ENCODE measurements at regions not wholly inside any gene's neighbourhood (a gene's known extent, or its start where the extent isn't known, plus 50 kb on each side); places are given as distances from the start of the nearest gene placed in this dataset.

- no peak for TF ChIP-seq POLR2A (IDR thresholded peaks at IDR 0.05)
- TF ChIP-seq, protein P1, sequence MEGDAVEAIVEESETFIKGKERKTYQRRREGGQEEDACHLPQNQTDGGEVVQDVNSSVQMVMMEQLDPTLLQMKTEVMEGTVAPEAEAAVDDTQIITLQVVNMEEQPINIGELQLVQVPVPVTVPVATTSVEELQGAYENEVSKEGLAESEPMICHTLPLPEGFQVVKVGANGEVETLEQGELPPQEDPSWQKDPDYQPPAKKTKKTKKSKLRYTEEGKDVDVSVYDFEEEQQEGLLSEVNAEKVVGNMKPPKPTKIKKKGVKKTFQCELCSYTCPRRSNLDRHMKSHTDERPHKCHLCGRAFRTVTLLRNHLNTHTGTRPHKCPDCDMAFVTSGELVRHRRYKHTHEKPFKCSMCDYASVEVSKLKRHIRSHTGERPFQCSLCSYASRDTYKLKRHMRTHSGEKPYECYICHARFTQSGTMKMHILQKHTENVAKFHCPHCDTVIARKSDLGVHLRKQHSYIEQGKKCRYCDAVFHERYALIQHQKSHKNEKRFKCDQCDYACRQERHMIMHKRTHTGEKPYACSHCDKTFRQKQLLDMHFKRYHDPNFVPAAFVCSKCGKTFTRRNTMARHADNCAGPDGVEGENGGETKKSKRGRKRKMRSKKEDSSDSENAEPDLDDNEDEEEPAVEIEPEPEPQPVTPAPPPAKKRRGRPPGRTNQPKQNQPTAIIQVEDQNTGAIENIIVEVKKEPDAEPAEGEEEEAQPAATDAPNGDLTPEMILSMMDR (IDR thresholded peaks at IDR 0.05 in 4 of 5, conservative IDR thresholded peaks at IDR 0.05 in 1 of 5) = no peak
- Histone ChIP-seq H3K36me3 (no peaks in the 10 kb centered on the region), H3K9me3 (no peaks in the 10 kb centered on the region), H3K4me1 (no peaks in the 10 kb centered on the region), H3K27me3 (no peaks in the 10 kb centered on the region), H3K4me3 (no peak overlapping the region), H3K27ac (no peak overlapping the region)
- intact Hi-C loops (cut with DNase I; ENCODE audit: low total_unique reads) = no loop called here
- no peak for ATAC-seq
- in situ Hi-C loops (cut with MboI; ENCODE audit: low sequenced_read_pairs in 4 of 4) = no loop called here
- DNase-seq = no peak
Measured at GRCh38 chr7:85659364-85659763, 472.5 kb upstream of the SEMA3D start.

DNA sequence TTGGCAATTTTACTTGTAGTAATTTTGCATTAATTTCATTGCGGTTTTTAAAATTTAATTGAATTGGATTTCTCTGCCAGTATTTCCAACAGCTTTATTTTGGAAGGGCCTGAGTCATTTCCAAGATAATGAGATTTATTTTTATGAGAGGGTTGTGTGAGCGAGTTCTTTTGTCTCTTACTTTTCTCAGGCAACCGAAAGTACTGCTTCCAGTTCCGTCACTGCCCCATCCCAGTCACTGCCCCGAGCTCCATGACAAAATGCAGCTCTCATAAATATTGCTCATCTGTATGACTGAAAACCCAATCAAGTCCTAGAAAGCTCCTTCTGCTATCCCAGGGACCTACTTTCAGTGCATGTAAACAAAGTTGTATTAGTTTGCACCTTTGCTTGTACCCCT is 468.4 kb upstream of the SEMA3D start:
- Histone ChIP-seq H3K9me3 (no peaks in the 10 kb centered on the region), H3K4me3 (no peak overlapping the region), H3K4me1 (no peaks in the 10 kb centered on the region), H3K27ac (no peak overlapping the region), H3K27me3 (no peaks in the 10 kb centered on the region), H3K36me3 (no peaks in the 10 kb centered on the region)
- DNase-seq (no peak), ATAC-seq (no peak)
- intact Hi-C loops (cut with DNase I; ENCODE audit: low total_unique reads) = no loop called here
- in situ Hi-C loops (cut with MboI; ENCODE audit: low sequenced_read_pairs in 4 of 4) = no loop called here
- TF ChIP-seq, protein P1 (IDR thresholded peaks at IDR 0.05 in 4 of 5, conservative IDR thresholded peaks at IDR 0.05 in 1 of 5) = no peak
- no peak for TF ChIP-seq POLR2A (IDR thresholded peaks at IDR 0.05)

- no peaks in the 10 kb centered on the region for H3K36me3 ChIP-seq
- intact Hi-C loops (cut with DNase I; ENCODE audit: low total_unique reads) = no loop called here
- DNase-seq (no peak), ATAC-seq (no peak)
- no peak overlapping the region for H3K27ac ChIP-seq
- H3K4me1 ChIP-seq = no peaks in the 10 kb centered on the region
- H3K9me3 ChIP-seq = no peaks in the 10 kb centered on the region
- no peak overlapping the region for H3K4me3 ChIP-seq
- in situ Hi-C loops (cut with MboI; ENCODE audit: low sequenced_read_pairs in 4 of 4) = no loop called here
- H3K27me3 ChIP-seq = no peaks in the 10 kb centered on the region
- no peak for TF ChIP-seq POLR2A (IDR thresholded peaks at IDR 0.05)
- TF ChIP-seq, protein P1 (IDR thresholded peaks at IDR 0.05 in 4 of 5, conservative IDR thresholded peaks at IDR 0.05 in 1 of 5) = no peak
Measured at GRCh38 chr7:85644272-85644671, 457.4 kb upstream of the SEMA3D start.

- TF ChIP-seq, protein P1 (IDR thresholded peaks at IDR 0.05 in 4 of 5, conservative IDR thresholded peaks at IDR 0.05 in 1 of 5) = no peak
- TF ChIP-seq POLR2A (IDR thresholded peaks at IDR 0.05) = no peak
- ATAC-seq (no peak), DNase-seq (no peak)
- H3K4me3 ChIP-seq = no peak overlapping the region
- intact Hi-C loops (cut with DNase I; ENCODE audit: low total_unique reads) = no loop called here
- in situ Hi-C loops (cut with MboI; ENCODE audit: low sequenced_read_pairs in 4 of 4) = no loop called here
- no peak overlapping the region for H3K27ac ChIP-seq
- H3K4me1 ChIP-seq = no peaks in the 10 kb centered on the region
- no peaks in the 10 kb centered on the region for H3K27me3 ChIP-seq
- H3K36me3 ChIP-seq = no peaks in the 10 kb centered on the region
- no peaks in the 10 kb centered on the region for H3K9me3 ChIP-seq
Measured at GRCh38 chr7:85641331-85641730, 454.5 kb upstream of the SEMA3D start.

- Histone ChIP-seq H3K27ac (no peak overlapping the region), H3K4me3 (no peak overlapping the region), H3K9me3 (no peaks in the 10 kb centered on the region), H3K36me3 (no peaks in the 10 kb centered on the region), H3K4me1 (no peaks in the 10 kb centered on the region), H3K27me3 (no peaks in the 10 kb centered on the region)
- no peak for DNase-seq
- in situ Hi-C loops (cut with MboI; ENCODE audit: low sequenced_read_pairs in 4 of 4) = no loop called here
- no peak for TF ChIP-seq POLR2A (IDR thresholded peaks at IDR 0.05)
- TF ChIP-seq, protein P1 (IDR thresholded peaks at IDR 0.05 in 4 of 5, conservative IDR thresholded peaks at IDR 0.05 in 1 of 5) = no peak
- intact Hi-C loops (cut with DNase I; ENCODE audit: low total_unique reads) = no loop called here
- ATAC-seq = no peak
Measured at GRCh38 chr7:85638394-85638793, 451.5 kb upstream of the SEMA3D start.
